ENCODE measurements at regions not wholly inside any gene's neighbourhood (a gene's known extent, or its start where the extent isn't known, plus 50 kb on each side); places are given as distances from the start of the nearest gene placed in this dataset.

- TF ChIP-seq CTCF (conservative IDR thresholded peaks at IDR 0.05 in 1 of 2, IDR thresholded peaks at IDR 0.05 in 1 of 2; ENCODE audit: extremely low read depth in 1 of 2, insufficient read depth in 1 of 2, low read depth in 1 of 2, low read length in 2 of 2) (no peak), EZH2 (IDR thresholded peaks at IDR 0.05; ENCODE audit: borderline replicate concordance, low read length) (no peak)
These were observed 326.0 kb downstream of the CRPPA start for GRCh38 chr7:16095171-16095950.
